ENCODE measurements at regions not wholly inside any gene's neighbourhood (a gene's known extent, or its start where the extent isn't known, plus 50 kb on each side); places are given as distances from the start of the nearest gene placed in this dataset.

- no peak for DNase-seq (ENCODE audit: extremely low read depth, insufficient read length)
- no peak for TF ChIP-seq CTCF (IDR thresholded peaks at IDR 0.05; ENCODE audit: insufficient read depth, low read length, poor library complexity, severe bottlenecking)
- no peaks in the 10 kb centered on the region for H3K36me3 ChIP-seq (ENCODE audit: control insufficient read depth, insufficient read depth, low read length)
- H3K27me3 ChIP-seq (replicated peaks; ENCODE audit: control insufficient read depth, insufficient read depth, low read length), result no peaks in the 10 kb centered on the region
- H3K4me3 ChIP-seq (replicated peaks; ENCODE audit: low read depth, low read length), result no peak overlapping the region
These were observed 68.7 kb upstream of the RNF7 start for GRCh38 chr3:141669434-141669833.

- TF ChIP-seq CTCF (IDR thresholded peaks at IDR 0.05; ENCODE audit: insufficient read depth, low read length, poor library complexity, severe bottlenecking), result no peak
- H3K27me3 ChIP-seq (replicated peaks; ENCODE audit: control insufficient read depth, insufficient read depth, low read length), result no peaks in the 10 kb centered on the region
- no peak for DNase-seq (ENCODE audit: extremely low read depth, insufficient read length)
- no peaks in the 10 kb centered on the region for H3K36me3 ChIP-seq (ENCODE audit: control insufficient read depth, insufficient read depth, low read length)
- no peak overlapping the region for H3K4me3 ChIP-seq (replicated peaks; ENCODE audit: low read depth, low read length)
These were observed 60.4 kb upstream of the RNF7 start for GRCh38 chr3:141677701-141678100.

- no peaks in the 10 kb centered on the region for H3K36me3 ChIP-seq (ENCODE audit: control insufficient read depth, insufficient read depth, low read length)
- no peak overlapping the region for H3K4me3 ChIP-seq (replicated peaks; ENCODE audit: low read depth, low read length)
- no peaks in the 10 kb centered on the region for H3K27me3 ChIP-seq (replicated peaks; ENCODE audit: control insufficient read depth, insufficient read depth, low read length)
- TF ChIP-seq CTCF (IDR thresholded peaks at IDR 0.05; ENCODE audit: insufficient read depth, low read length, poor library complexity, severe bottlenecking), result no peak
- DNase-seq (ENCODE audit: extremely low read depth, insufficient read length), result no peak
These were observed 57.3 kb upstream of the RNF7 start for GRCh38 chr3:141680620-141681389.

GRCh38 chr3:141681390-141681780 lies 56.7 kb upstream of the RNF7 start:
- Histone ChIP-seq H3K4me3 (replicated peaks; ENCODE audit: low read depth, low read length) (no peak overlapping the region), H3K27me3 (replicated peaks; ENCODE audit: control insufficient read depth, insufficient read depth, low read length) (no peaks in the 10 kb centered on the region), H3K36me3 (ENCODE audit: control insufficient read depth, insufficient read depth, low read length) (no peaks in the 10 kb centered on the region)
- no peak for DNase-seq (ENCODE audit: extremely low read depth, insufficient read length)
- TF ChIP-seq CTCF (IDR thresholded peaks at IDR 0.05; ENCODE audit: insufficient read depth, low read length, poor library complexity, severe bottlenecking), result no peak

- Histone ChIP-seq H3K4me3 (replicated peaks; ENCODE audit: low read depth, low read length) (no peak overlapping the region), H3K27me3 (replicated peaks; ENCODE audit: control insufficient read depth, insufficient read depth, low read length) (no peaks in the 10 kb centered on the region), H3K36me3 (ENCODE audit: control insufficient read depth, insufficient read depth, low read length) (no peaks in the 10 kb centered on the region)
- no peak for DNase-seq (ENCODE audit: extremely low read depth, insufficient read length)
- TF ChIP-seq CTCF (IDR thresholded peaks at IDR 0.05; ENCODE audit: insufficient read depth, low read length, poor library complexity, severe bottlenecking), result no peak
These were observed 56.1 kb upstream of the RNF7 start for GRCh38 chr3:141682007-141682406.

GRCh38 chr3:141682921-141683320 lies 55.2 kb upstream of the RNF7 start:
- no peaks in the 10 kb centered on the region for H3K36me3 ChIP-seq (ENCODE audit: control insufficient read depth, insufficient read depth, low read length)
- DNase-seq (ENCODE audit: extremely low read depth, insufficient read length), result no peak
- no peak for TF ChIP-seq CTCF (IDR thresholded peaks at IDR 0.05; ENCODE audit: insufficient read depth, low read length, poor library complexity, severe bottlenecking)
- H3K27me3 ChIP-seq (replicated peaks; ENCODE audit: control insufficient read depth, insufficient read depth, low read length), result no peaks in the 10 kb centered on the region
- H3K4me3 ChIP-seq (replicated peaks; ENCODE audit: low read depth, low read length), result no peak overlapping the region
